ENCODE measurements at regions not wholly inside any gene's neighbourhood (a gene's known extent, or its start where the extent isn't known, plus 50 kb on each side); places are given as distances from the start of the nearest gene placed in this dataset.

DNA sequence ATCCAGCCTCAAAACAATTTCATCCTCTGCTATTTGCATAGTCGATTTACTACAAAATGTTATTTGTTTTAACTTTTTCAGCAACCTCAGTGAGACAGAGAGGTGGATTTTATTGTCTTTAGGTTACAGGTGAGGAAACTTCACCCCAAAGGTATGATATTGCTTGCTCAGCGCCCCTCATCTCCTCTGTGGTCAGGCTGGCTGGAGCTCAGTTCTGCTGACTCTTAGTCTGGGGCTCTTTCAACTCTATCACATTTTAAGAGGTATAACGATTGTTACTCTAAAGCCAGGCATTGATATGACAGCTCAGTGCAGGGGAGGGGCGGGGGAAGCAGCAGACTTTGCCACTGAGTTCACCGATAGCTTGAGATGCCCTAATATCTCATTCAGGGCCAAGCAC lies 103.0 kb upstream of the DPH6 start:
- no peaks in the 10 kb centered on the region for H4K20me1 ChIP-seq (ENCODE audit: control insufficient read depth, extremely low read depth, insufficient read depth, low read length)
- TF ChIP-seq EZH2 (IDR thresholded peaks at IDR 0.05; ENCODE audit: low read length, missing control alignments): no peak
- TF ChIP-seq, protein P1, sequence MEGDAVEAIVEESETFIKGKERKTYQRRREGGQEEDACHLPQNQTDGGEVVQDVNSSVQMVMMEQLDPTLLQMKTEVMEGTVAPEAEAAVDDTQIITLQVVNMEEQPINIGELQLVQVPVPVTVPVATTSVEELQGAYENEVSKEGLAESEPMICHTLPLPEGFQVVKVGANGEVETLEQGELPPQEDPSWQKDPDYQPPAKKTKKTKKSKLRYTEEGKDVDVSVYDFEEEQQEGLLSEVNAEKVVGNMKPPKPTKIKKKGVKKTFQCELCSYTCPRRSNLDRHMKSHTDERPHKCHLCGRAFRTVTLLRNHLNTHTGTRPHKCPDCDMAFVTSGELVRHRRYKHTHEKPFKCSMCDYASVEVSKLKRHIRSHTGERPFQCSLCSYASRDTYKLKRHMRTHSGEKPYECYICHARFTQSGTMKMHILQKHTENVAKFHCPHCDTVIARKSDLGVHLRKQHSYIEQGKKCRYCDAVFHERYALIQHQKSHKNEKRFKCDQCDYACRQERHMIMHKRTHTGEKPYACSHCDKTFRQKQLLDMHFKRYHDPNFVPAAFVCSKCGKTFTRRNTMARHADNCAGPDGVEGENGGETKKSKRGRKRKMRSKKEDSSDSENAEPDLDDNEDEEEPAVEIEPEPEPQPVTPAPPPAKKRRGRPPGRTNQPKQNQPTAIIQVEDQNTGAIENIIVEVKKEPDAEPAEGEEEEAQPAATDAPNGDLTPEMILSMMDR (conservative IDR thresholded peaks at IDR 0.05 in 1 of 2, IDR thresholded peaks at IDR 0.05 in 1 of 2; ENCODE audit: low read depth in 1 of 2, low read length in 2 of 2): no peak
- H3K27me3 ChIP-seq (ENCODE audit: control insufficient read depth, insufficient read depth, low read length): no peaks in the 10 kb centered on the region
- no peaks in the 10 kb centered on the region for H3K36me3 ChIP-seq (ENCODE audit: control insufficient read depth, insufficient read depth, low read length)
- H3K9me3 ChIP-seq (ENCODE audit: control insufficient read depth, insufficient read depth, low read depth, low read length): no peaks in the 10 kb centered on the region
- no peak overlapping the region for H3K4me3 ChIP-seq (replicated peaks in 1 of 4; ENCODE audit: control extremely low read depth in 1 of 4, insufficient read depth in 1 of 4, low read depth in 3 of 4, low read length in 4 of 4)
- DNase-seq (ENCODE audit: low read depth in 2 of 2): no peak
- no peak overlapping the region for H3K4me2 ChIP-seq (ENCODE audit: extremely low read depth, insufficient read depth, low read length)
- no peaks in the 10 kb centered on the region for H3K4me1 ChIP-seq (ENCODE audit: control insufficient read depth, extremely low read depth, insufficient read depth, low read length)
- no peaks in the 10 kb centered on the region for H3K79me2 ChIP-seq (ENCODE audit: control insufficient read depth, insufficient read depth, low read length)
- no peak overlapping the region for H2AFZ ChIP-seq (ENCODE audit: low read length)
- H3K27ac ChIP-seq (ENCODE audit: insufficient read depth, low read length): no peak overlapping the region
- no peak overlapping the region for H3K9ac ChIP-seq (ENCODE audit: insufficient read depth, low read length)

DNA sequence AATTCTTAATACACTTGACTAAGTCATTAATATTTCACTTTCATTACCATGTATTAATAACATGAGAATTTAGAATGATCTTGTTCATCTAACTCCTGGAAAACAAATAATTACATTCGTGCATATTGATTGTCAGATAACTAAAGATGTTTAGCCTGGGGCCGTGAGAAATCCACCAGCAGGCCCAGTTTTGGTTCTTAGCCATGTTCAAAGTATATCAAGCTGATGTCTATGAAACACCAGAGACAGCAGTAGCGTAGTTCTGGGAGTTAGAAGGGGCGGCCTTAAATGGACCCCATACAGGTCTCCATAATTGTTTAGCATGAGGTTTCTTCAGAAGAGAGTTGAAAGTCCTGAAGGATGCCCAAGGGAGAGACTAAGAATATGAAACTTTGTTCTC lies 103.6 kb upstream of the DPH6 start:
- Histone ChIP-seq H3K27ac (ENCODE audit: insufficient read depth, low read length) (no peak overlapping the region), H3K9ac (ENCODE audit: insufficient read depth, low read length) (no peak overlapping the region), H4K20me1 (ENCODE audit: control insufficient read depth, extremely low read depth, insufficient read depth, low read length) (no peaks in the 10 kb centered on the region), H3K9me3 (ENCODE audit: control insufficient read depth, insufficient read depth, low read depth, low read length) (no peaks in the 10 kb centered on the region), H3K4me2 (ENCODE audit: extremely low read depth, insufficient read depth, low read length) (no peak overlapping the region), H3K4me1 (ENCODE audit: control insufficient read depth, extremely low read depth, insufficient read depth, low read length) (no peaks in the 10 kb centered on the region), H3K27me3 (ENCODE audit: control insufficient read depth, insufficient read depth, low read length) (no peaks in the 10 kb centered on the region), H3K4me3 (replicated peaks in 1 of 4; ENCODE audit: control extremely low read depth in 1 of 4, insufficient read depth in 1 of 4, low read depth in 3 of 4, low read length in 4 of 4) (no peak overlapping the region), H3K36me3 (ENCODE audit: control insufficient read depth, insufficient read depth, low read length) (no peaks in the 10 kb centered on the region), H2AFZ (ENCODE audit: low read length) (no peak overlapping the region), H3K79me2 (ENCODE audit: control insufficient read depth, insufficient read depth, low read length) (no peaks in the 10 kb centered on the region)
- TF ChIP-seq, protein P1 (conservative IDR thresholded peaks at IDR 0.05 in 1 of 2, IDR thresholded peaks at IDR 0.05 in 1 of 2; ENCODE audit: low read depth in 1 of 2, low read length in 2 of 2): no peak
- no peak for TF ChIP-seq EZH2 (IDR thresholded peaks at IDR 0.05; ENCODE audit: low read length, missing control alignments)
- no peak for DNase-seq (ENCODE audit: low read depth in 2 of 2)

DNA sequence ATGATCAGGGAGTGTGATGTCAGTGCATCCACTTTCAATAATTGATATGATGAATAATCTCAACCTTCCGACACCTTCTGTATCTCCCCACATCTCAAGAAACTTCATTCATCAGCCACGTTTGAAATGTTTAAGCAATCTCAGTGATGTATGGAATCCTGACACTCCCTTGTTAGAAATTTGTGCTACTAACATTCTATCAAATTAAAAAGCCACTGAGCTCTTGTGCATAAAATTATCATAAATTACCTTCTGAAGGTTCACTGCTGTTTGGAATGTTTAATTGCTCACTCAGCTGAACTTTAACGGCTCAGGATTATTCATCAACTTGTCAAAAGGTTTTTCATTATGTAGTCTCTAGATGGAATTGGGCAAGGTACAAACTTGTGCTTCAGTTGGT lies 108.4 kb upstream of the DPH6 start:
- Histone ChIP-seq H3K4me2 (ENCODE audit: extremely low read depth, insufficient read depth, low read length) (no peak overlapping the region), H4K20me1 (ENCODE audit: control insufficient read depth, extremely low read depth, insufficient read depth, low read length) (no peaks in the 10 kb centered on the region), H3K27ac (ENCODE audit: insufficient read depth, low read length) (no peak overlapping the region)

More for the DNA sequence above, 108.4 kb upstream of the DPH6 start:
- Histone ChIP-seq H2AFZ (ENCODE audit: low read length) (no peak overlapping the region), H3K4me1 (ENCODE audit: control insufficient read depth, extremely low read depth, insufficient read depth, low read length) (peaks cover 2% of the 10 kb centered on the region), H3K27me3 (ENCODE audit: control insufficient read depth, insufficient read depth, low read length) (no peaks in the 10 kb centered on the region), H3K4me3 (replicated peaks in 1 of 4; ENCODE audit: control extremely low read depth in 1 of 4, insufficient read depth in 1 of 4, low read depth in 3 of 4, low read length in 4 of 4) (no peak overlapping the region), H3K36me3 (ENCODE audit: control insufficient read depth, insufficient read depth, low read length) (no peaks in the 10 kb centered on the region), H3K9me3 (ENCODE audit: control insufficient read depth, insufficient read depth, low read depth, low read length) (no peaks in the 10 kb centered on the region), H3K79me2 (ENCODE audit: control insufficient read depth, insufficient read depth, low read length) (no peaks in the 10 kb centered on the region), H3K9ac (ENCODE audit: insufficient read depth, low read length) (no peak overlapping the region)
- peak in 1 of 2 donors; percentile 81 for DNase-seq (ENCODE audit: low read depth in 2 of 2)
- TF ChIP-seq EZH2 (IDR thresholded peaks at IDR 0.05; ENCODE audit: low read length, missing control alignments): no peak
- TF ChIP-seq, protein P1 (conservative IDR thresholded peaks at IDR 0.05 in 1 of 2, IDR thresholded peaks at IDR 0.05 in 1 of 2; ENCODE audit: low read depth in 1 of 2, low read length in 2 of 2): no peak
